Smooth muscle cell (in vitro differentiated cells): ENCODE measurements at regions not wholly inside any gene's neighbourhood (a gene's known extent, or its start where the extent isn't known, plus 50 kb on each side); places are given as distances from the start of the nearest gene placed in this dataset.

ENCODE experiments used
- DNase-seq: peaks from one replicate; lab custom pipeline; 2025; ENCODE audit not compliant: unreplicated experiment; lab: John Stamatoyannopoulos, UW
- H2AFZ ChIP-seq: fragments of 200-600 bp; sonication (generic); 2 replicates; pipeline ENCODE4 v1.6.0; 2016; ENCODE audit warnings: antibody characterized with exemption, low read depth, mild to moderate bottlenecking
- H3F3A ChIP-seq: fragments of 200-600 bp; sonication (generic); 2 replicates; pipeline ENCODE4 v1.6.0; 2017; ENCODE audit warnings: antibody characterized with exemption, low read depth
- H3K27ac ChIP-seq: fragments of 200-600 bp; sonication (generic); 2 replicates; pipeline ENCODE4 v1.5.1; 2016; ENCODE audit warnings: low read depth, mild to moderate bottlenecking
- H3K27me3 ChIP-seq: fragments of 200-600 bp; sonication (generic); 2 replicates; pipeline ENCODE4 v1.6.1; 2016; ENCODE audit warnings: low read depth, mild to moderate bottlenecking
- H3K36me3 ChIP-seq: fragments of 200-600 bp; sonication (generic); 2 replicates; pipeline ENCODE4 v1.5.1; 2016; ENCODE audit warnings: low read depth
- H3K4me1 ChIP-seq: fragments of 200-600 bp; sonication (generic); 2 replicates; pipeline ENCODE4 v1.5.1; 2016; ENCODE audit warnings: low read depth
- H3K4me2 ChIP-seq: fragments of 200-600 bp; sonication (generic); 2 replicates; pipeline ENCODE4 v1.6.0; 2016; ENCODE audit warnings: mild to moderate bottlenecking
- H3K4me3 ChIP-seq: fragments of 200-600 bp; sonication (generic); 2 replicates; pipeline ENCODE4 v1.5.1; 2016; ENCODE audit warnings: mild to moderate bottlenecking
- H3K79me2 ChIP-seq: fragments of 200-600 bp; sonication (generic); 2 replicates; pipeline ENCODE4 v1.6.0; 2016; ENCODE audit warnings: low read depth, mild to moderate bottlenecking
- H3K9ac ChIP-seq: fragments of 200-600 bp; sonication (generic); 2 replicates; pipeline ENCODE4 v1.6.0; 2016; ENCODE audit warnings: low read depth
- H3K9me3 ChIP-seq: fragments of 200-600 bp; sonication (generic); replicated peaks from 2 replicates; pipeline ENCODE4 v1.5.1; 2016; ENCODE audit warnings: low read depth
- H4K20me1 ChIP-seq: fragments of 200-600 bp; sonication (generic); 2 replicates; pipeline ENCODE4 v1.6.0; 2016; ENCODE audit warnings: low read depth
- CTCF ChIP-seq: fragments of 200-600 bp; sonication (generic); IDR thresholded peaks from 2 replicates; pipeline ENCODE4 v1.5.1; 2017; ENCODE audit warnings: borderline replicate concordance, mild to moderate bottlenecking, antibody characterized with exemption; ENCODE audit not compliant: insufficient read depth, poor library complexity, severe bottlenecking
- WGBS: methylation state at CpG from one replicate; pipeline ENCODE4 v1.1.7; 2016; ENCODE audit warnings: low lambda C conversion rate; 5-methylcytosine and 5-hydroxymethylcytosine counted together

- Histone ChIP-seq H4K20me1 (no peaks in the 10 kb centered on the region), H3K79me2 (no peaks in the 10 kb centered on the region), H3K4me2 (no peak overlapping the region), H3K27me3 (peaks cover 13% of the 10 kb centered on the region), H3K4me3 (no peak overlapping the region), H3F3A (no peaks in the 10 kb centered on the region), H2AFZ (no peak overlapping the region), H3K9me3 (no peaks in the 10 kb centered on the region), H3K36me3 (no peaks in the 10 kb centered on the region), H3K27ac (no peak overlapping the region), H3K4me1 (peaks cover 8% of the 10 kb centered on the region), H3K9ac (no peak overlapping the region)
- 43% methylated on average over 10 of the region's 10 CpGs for WGBS
- no peak for DNase-seq
- TF ChIP-seq CTCF = no peak
Observed at GRCh38 chr14:94998685-94999084, 158.6 kb downstream of the DICER1 start.

GRCh38 chr14:94998110-94998509, 159.2 kb downstream of the DICER1 start:
- Histone ChIP-seq H3K27ac (no peak overlapping the region), H3K79me2 (no peaks in the 10 kb centered on the region), H3K27me3 (peaks cover 13% of the 10 kb centered on the region), H4K20me1 (no peaks in the 10 kb centered on the region), H3K4me3 (no peak overlapping the region), H3F3A (no peaks in the 10 kb centered on the region), H3K36me3 (no peaks in the 10 kb centered on the region), H2AFZ (no peak overlapping the region), H3K4me1 (peaks cover 8% of the 10 kb centered on the region), H3K4me2 (no peak overlapping the region), H3K9ac (no peak overlapping the region), H3K9me3 (no peaks in the 10 kb centered on the region)
- WGBS = 87% methylated on average over 2 of the region's 2 CpGs
- TF ChIP-seq CTCF = no peak
- DNase-seq = no peak

GRCh38 chr14:94995551-94995950, 161.8 kb downstream of the DICER1 start:
- no peak overlapping the region for H3K27ac ChIP-seq
- no peak overlapping the region for H2AFZ ChIP-seq
- TF ChIP-seq CTCF = no peak
- no peak overlapping the region for H3K4me3 ChIP-seq
- no peaks in the 10 kb centered on the region for H3K36me3 ChIP-seq
- H3K4me2 ChIP-seq = no peak overlapping the region
- no peaks in the 10 kb centered on the region for H3K79me2 ChIP-seq
- no peak overlapping the region for H3K9ac ChIP-seq
- H3K4me1 ChIP-seq = peaks cover 8% of the 10 kb centered on the region
- H4K20me1 ChIP-seq = no peaks in the 10 kb centered on the region
- no peak for DNase-seq
- H3F3A ChIP-seq = no peaks in the 10 kb centered on the region
- 92% methylated on average over 10 of the region's 10 CpGs for WGBS
- H3K27me3 ChIP-seq = peaks cover 13% of the 10 kb centered on the region
- H3K9me3 ChIP-seq = no peaks in the 10 kb centered on the region

GRCh38 chr14:94994245-94994644, 163.1 kb downstream of the DICER1 start:
- no peaks in the 10 kb centered on the region for H3K36me3 ChIP-seq
- no peaks in the 10 kb centered on the region for H3K9me3 ChIP-seq
- peaks cover 8% of the 10 kb centered on the region for H3K4me1 ChIP-seq
- H3K9ac ChIP-seq = no peak overlapping the region
- H2AFZ ChIP-seq = no peak overlapping the region
- H3F3A ChIP-seq = no peaks in the 10 kb centered on the region
- no peak overlapping the region for H3K4me2 ChIP-seq
- no peak for DNase-seq
- no peaks in the 10 kb centered on the region for H3K79me2 ChIP-seq
- H4K20me1 ChIP-seq = no peaks in the 10 kb centered on the region
- no peak overlapping the region for H3K4me3 ChIP-seq
- WGBS = 100% methylated on average over 1 of the region's 1 CpG
- no peak overlapping the region for H3K27ac ChIP-seq
- no peak for TF ChIP-seq CTCF
- H3K27me3 ChIP-seq = peaks cover 12% of the 10 kb centered on the region
